ENCODE measurements at regions not wholly inside any gene's neighbourhood (a gene's known extent, or its start where the extent isn't known, plus 50 kb on each side); places are given as distances from the start of the nearest gene placed in this dataset.

- no peak for DNase-seq (ENCODE audit: low read depth)
- no peak overlapping the region for H3K4me3 ChIP-seq (ENCODE audit: low read depth, low read length)
- no peak for TF ChIP-seq CTCF (IDR thresholded peaks at IDR 0.05; ENCODE audit: insufficient read depth, low read depth, low read length, missing control alignments)
These were observed 177.1 kb upstream of the PGR start for GRCh38 chr11:101306721-101307120.

- TF ChIP-seq CTCF (IDR thresholded peaks at IDR 0.05; ENCODE audit: insufficient read depth, low read depth, low read length, missing control alignments): no peak
These were observed 175.9 kb upstream of the PGR start for GRCh38 chr11:101305496-101305895.

GRCh38 chr11:101299210-101299609 lies 169.6 kb upstream of the PGR start:
- no peak for DNase-seq (ENCODE audit: low read depth)
- TF ChIP-seq CTCF (IDR thresholded peaks at IDR 0.05; ENCODE audit: insufficient read depth, low read depth, low read length, missing control alignments): no peak
- H3K4me3 ChIP-seq (ENCODE audit: low read depth, low read length): no peak overlapping the region

More at GRCh38 chr11:101305496-101305895, 175.9 kb upstream of the PGR start:
- H3K4me3 ChIP-seq (ENCODE audit: low read depth, low read length): no peak overlapping the region
- DNase-seq (ENCODE audit: low read depth): no peak

GRCh38 chr11:101296896-101297295 lies 167.3 kb upstream of the PGR start:
- TF ChIP-seq CTCF (IDR thresholded peaks at IDR 0.05; ENCODE audit: insufficient read depth, low read depth, low read length, missing control alignments): no peak
- no peak overlapping the region for H3K4me3 ChIP-seq (ENCODE audit: low read depth, low read length)
- no peak for DNase-seq (ENCODE audit: low read depth)

GRCh38 chr11:101292661-101293240 lies 163.1 kb upstream of the PGR start:
- H3K4me3 ChIP-seq (ENCODE audit: low read depth, low read length): no peak overlapping the region
- TF ChIP-seq CTCF (IDR thresholded peaks at IDR 0.05; ENCODE audit: insufficient read depth, low read depth, low read length, missing control alignments): no peak
- no peak for DNase-seq (ENCODE audit: low read depth)

- no peak overlapping the region for H3K4me3 ChIP-seq (ENCODE audit: low read depth, low read length)
- DNase-seq (ENCODE audit: low read depth): no peak
- TF ChIP-seq CTCF (IDR thresholded peaks at IDR 0.05; ENCODE audit: insufficient read depth, low read depth, low read length, missing control alignments): no peak
These were observed 161.7 kb upstream of the PGR start for GRCh38 chr11:101291279-101291678.

- no peak for DNase-seq (ENCODE audit: low read depth)
- TF ChIP-seq CTCF (IDR thresholded peaks at IDR 0.05; ENCODE audit: insufficient read depth, low read depth, low read length, missing control alignments): no peak
- no peak overlapping the region for H3K4me3 ChIP-seq (ENCODE audit: low read depth, low read length)
These were observed 158.8 kb upstream of the PGR start for GRCh38 chr11:101288392-101288791.
